ENCODE measurements at regions not wholly inside any gene's neighbourhood (a gene's known extent, or its start where the extent isn't known, plus 50 kb on each side); places are given as distances from the start of the nearest gene placed in this dataset.

DNA sequence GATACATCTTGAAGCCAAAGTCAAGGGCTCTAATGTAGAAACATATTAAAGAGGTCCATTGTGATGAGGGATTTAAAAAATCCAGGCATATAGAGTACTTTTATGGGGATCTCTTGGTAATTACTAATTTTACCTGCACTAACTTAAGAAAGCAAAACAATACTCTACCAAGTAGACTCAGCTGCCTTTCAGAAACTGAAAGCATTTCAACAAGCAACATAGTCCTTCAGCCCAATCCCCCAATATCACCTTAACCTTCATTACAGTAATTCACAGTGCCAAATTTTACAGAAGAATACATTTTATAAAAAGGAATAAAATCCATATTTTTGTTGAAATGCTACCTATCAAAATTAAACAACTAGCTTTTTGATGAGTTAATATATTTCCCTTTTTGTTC, 422.9 kb downstream of the DTHD1 start:
- intact Hi-C loops (cut with DNase I), result no loop called here
- no peak for DNase-seq
- Histone ChIP-seq H3K4me1 (ENCODE audit: insufficient read depth) (no peaks in the 10 kb centered on the region), H3K27ac (no peak overlapping the region), H3K9me3 (no peaks in the 10 kb centered on the region), H3K36me3 (no peaks in the 10 kb centered on the region), H3K27me3 (no peaks in the 10 kb centered on the region), H3K4me3 (no peak overlapping the region)
- TF ChIP-seq, protein P1, sequence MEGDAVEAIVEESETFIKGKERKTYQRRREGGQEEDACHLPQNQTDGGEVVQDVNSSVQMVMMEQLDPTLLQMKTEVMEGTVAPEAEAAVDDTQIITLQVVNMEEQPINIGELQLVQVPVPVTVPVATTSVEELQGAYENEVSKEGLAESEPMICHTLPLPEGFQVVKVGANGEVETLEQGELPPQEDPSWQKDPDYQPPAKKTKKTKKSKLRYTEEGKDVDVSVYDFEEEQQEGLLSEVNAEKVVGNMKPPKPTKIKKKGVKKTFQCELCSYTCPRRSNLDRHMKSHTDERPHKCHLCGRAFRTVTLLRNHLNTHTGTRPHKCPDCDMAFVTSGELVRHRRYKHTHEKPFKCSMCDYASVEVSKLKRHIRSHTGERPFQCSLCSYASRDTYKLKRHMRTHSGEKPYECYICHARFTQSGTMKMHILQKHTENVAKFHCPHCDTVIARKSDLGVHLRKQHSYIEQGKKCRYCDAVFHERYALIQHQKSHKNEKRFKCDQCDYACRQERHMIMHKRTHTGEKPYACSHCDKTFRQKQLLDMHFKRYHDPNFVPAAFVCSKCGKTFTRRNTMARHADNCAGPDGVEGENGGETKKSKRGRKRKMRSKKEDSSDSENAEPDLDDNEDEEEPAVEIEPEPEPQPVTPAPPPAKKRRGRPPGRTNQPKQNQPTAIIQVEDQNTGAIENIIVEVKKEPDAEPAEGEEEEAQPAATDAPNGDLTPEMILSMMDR (IDR thresholded peaks at IDR 0.05), result no peak
- no peak for TF ChIP-seq EP300 (IDR thresholded peaks at IDR 0.05)
- no peak for TF ChIP-seq POLR2A (IDR thresholded peaks at IDR 0.05)

DNA sequence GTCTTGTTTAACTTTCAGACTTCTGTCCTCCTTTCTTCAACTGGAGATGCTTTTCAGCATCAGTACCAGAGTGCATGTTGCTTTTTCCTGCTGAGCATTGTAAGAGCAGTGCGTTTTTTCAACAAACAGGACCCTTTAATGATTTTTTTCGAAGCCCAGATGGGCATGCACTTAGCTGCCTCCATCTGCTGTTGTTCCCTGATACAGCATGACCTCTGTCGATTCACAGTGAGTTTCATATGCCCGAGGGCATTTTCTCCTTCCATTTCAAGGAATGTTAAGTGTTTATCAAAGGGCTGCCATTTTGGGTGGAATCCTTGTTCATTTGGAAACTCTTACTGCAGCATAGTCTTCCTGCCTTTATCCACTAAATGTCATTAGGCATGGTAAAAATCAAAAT, 428.6 kb downstream of the DTHD1 start:
- TF ChIP-seq POLR2A (IDR thresholded peaks at IDR 0.05) (no peak), EP300 (IDR thresholded peaks at IDR 0.05) (no peak)
- TF ChIP-seq, protein P1 (IDR thresholded peaks at IDR 0.05), result no peak
- no peak overlapping the region for H3K27ac ChIP-seq
- no peaks in the 10 kb centered on the region for H3K4me1 ChIP-seq (ENCODE audit: insufficient read depth)
- no peaks in the 10 kb centered on the region for H3K36me3 ChIP-seq
- H3K9me3 ChIP-seq, result no peaks in the 10 kb centered on the region
- no peaks in the 10 kb centered on the region for H3K27me3 ChIP-seq
- no peak overlapping the region for H3K4me3 ChIP-seq
- intact Hi-C loops (cut with DNase I), result no loop called here
- 72 to 77% (median 72%) methylated on average over 4 of the region's 4 CpGs for WGBS, 3 donors
- no peak for DNase-seq

DNA sequence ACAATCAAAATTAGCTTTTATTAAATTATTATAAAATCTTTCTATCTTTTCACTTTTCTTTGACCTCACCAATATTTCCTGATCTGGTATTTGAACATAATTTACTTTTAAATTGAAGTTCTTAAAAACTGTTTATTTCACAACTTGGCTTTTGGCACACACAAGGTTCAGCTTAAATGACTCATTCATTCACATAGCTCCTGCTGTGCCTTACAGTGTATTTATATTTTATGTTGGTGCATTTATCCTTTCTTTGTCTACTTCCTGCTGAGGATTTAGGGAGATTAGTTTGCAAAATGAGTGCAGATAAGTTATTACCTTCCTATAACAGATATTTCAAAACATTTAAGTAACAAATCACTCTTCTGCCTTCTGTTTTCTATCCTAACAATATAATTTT, 430.6 kb downstream of the DTHD1 start:
- no peak overlapping the region for H3K4me3 ChIP-seq
- H3K4me1 ChIP-seq (ENCODE audit: insufficient read depth), result no peaks in the 10 kb centered on the region
- TF ChIP-seq, protein P1 (IDR thresholded peaks at IDR 0.05), result no peak
- TF ChIP-seq EP300 (IDR thresholded peaks at IDR 0.05), result no peak
- no peak for TF ChIP-seq POLR2A (IDR thresholded peaks at IDR 0.05)
- DNase-seq, result no peak
- no peaks in the 10 kb centered on the region for H3K36me3 ChIP-seq
- no peaks in the 10 kb centered on the region for H3K9me3 ChIP-seq
- intact Hi-C loops (cut with DNase I), result no loop called here
- no peak overlapping the region for H3K27ac ChIP-seq
- no peaks in the 10 kb centered on the region for H3K27me3 ChIP-seq

DNA sequence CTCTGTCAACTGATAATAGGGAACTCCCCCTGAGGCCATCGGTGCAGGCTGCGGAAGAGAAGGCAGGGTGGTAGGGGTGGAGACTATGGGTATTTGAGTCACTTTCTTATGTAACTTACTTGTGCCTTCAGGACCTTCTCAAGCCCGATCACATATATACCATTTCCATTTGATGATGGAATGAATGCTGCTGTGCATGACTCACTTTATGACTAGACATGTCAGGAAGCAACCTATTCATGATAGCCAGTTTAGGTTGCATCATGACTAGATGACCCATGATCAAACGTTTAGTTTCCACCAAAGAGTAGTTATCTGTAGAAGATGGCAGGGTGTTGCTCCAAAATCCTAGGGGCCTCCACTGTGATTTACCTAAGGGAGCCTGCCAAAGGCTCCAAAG, 435.5 kb downstream of the DTHD1 start:
- 86 to 96% (median 93%) methylated on average over 4 of the region's 4 CpGs for WGBS, 3 donors
- no peak for DNase-seq
- H3K36me3 ChIP-seq, result no peaks in the 10 kb centered on the region
- H3K4me1 ChIP-seq (ENCODE audit: insufficient read depth), result no peaks in the 10 kb centered on the region
- intact Hi-C loops (cut with DNase I), result no loop called here
- H3K27ac ChIP-seq, result no peak overlapping the region
- no peaks in the 10 kb centered on the region for H3K9me3 ChIP-seq
- TF ChIP-seq POLR2A (IDR thresholded peaks at IDR 0.05) (no peak), EP300 (IDR thresholded peaks at IDR 0.05) (no peak)
- TF ChIP-seq, protein P1 (IDR thresholded peaks at IDR 0.05), result no peak
- H3K27me3 ChIP-seq, result no peaks in the 10 kb centered on the region
- H3K4me3 ChIP-seq, result no peak overlapping the region

DNA sequence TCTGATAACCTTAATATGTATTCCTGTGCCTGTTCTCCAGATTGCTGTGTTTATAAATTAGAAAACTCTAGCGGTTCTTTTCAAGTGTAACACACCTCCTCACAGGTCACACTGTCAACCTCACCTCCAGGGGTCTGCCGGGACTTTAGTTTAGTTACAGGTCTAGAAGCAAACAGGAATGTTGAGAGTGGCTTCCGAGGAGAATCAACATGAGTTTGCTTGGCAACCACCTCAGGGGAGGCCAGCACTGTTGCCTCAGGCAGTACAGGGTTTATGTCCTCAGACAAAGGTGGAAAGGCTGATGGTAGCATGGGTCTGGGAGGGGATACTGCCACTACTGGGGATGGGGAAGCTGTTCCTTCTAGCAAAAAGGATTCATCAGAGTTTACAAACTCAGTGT, 438.0 kb downstream of the DTHD1 start:
- 80 to 85% (median 80%) methylated on average over 3 of the region's 3 CpGs for WGBS, 3 donors
- no peak overlapping the region for H3K4me3 ChIP-seq
- TF ChIP-seq EP300 (IDR thresholded peaks at IDR 0.05) (no peak), POLR2A (IDR thresholded peaks at IDR 0.05) (no peak)
- TF ChIP-seq, protein P1 (IDR thresholded peaks at IDR 0.05), result no peak

More for the DNA sequence above, 438.0 kb downstream of the DTHD1 start:
- Histone ChIP-seq H3K9me3 (no peaks in the 10 kb centered on the region), H3K27me3 (no peaks in the 10 kb centered on the region), H3K36me3 (no peaks in the 10 kb centered on the region), H3K4me1 (ENCODE audit: insufficient read depth) (no peaks in the 10 kb centered on the region), H3K27ac (no peak overlapping the region)
- DNase-seq, result no peak
- intact Hi-C loops (cut with DNase I), result no loop called here

Measured in ovary (tissue), 7 donors.